Activated B cell treated with CpG ODN at 0.5 μM for 24 hours (primary cell): ENCODE measurements at regions not wholly inside any gene's neighbourhood (a gene's known extent, or its start where the extent isn't known, plus 50 kb on each side); places are given as distances from the start of the nearest gene placed in this dataset.

Experiments used
- ATAC-seq: fragments of 200-7000 bp; cut with Tn5 transposase; one replicate; pipeline ENCODE4 v1.10.0; 2021; ENCODE audit warnings: low read depth, mild to moderate bottlenecking, moderate library complexity
- CTCF ChIA-PET: fragments of 350-600 bp; sonication (Branson Sonifier 250); formaldehyde crosslinking; loops from one replicate; lab custom pipeline; 2021; ENCODE audit warnings: antibody characterized with exemption; lab: Charles Lee
- POLR2A ChIA-PET: fragments of 350-600 bp; sonication (Branson Sonifier 250); formaldehyde crosslinking; loops from one replicate; lab custom pipeline; 2021; ENCODE audit warnings: antibody characterized with exemption; lab: Charles Lee
- DNase-seq: peaks from one replicate; pipeline ENCODE4 v3.0.0; 2022
- H3K27ac Mint-ChIP-seq: one replicate; pipeline ENCODE4 v1.8.0; 2020; ENCODE audit warnings: mixed read lengths
- H3K27me3 Mint-ChIP-seq: one replicate; pipeline ENCODE4 v1.8.0; 2021; ENCODE audit warnings: mixed read lengths
- H3K36me3 Mint-ChIP-seq: one replicate; pipeline ENCODE4 v1.8.0; 2021; ENCODE audit warnings: low read depth, mixed read lengths
- H3K4me1 Mint-ChIP-seq: one replicate; pipeline ENCODE4 v1.8.0; 2021; ENCODE audit warnings: mixed read lengths
- H3K4me3 Mint-ChIP-seq: one replicate; pipeline ENCODE4 v1.8.0; 2020; ENCODE audit warnings: mild to moderate bottlenecking, mixed read lengths
- H3K9me3 Mint-ChIP-seq: one replicate; pipeline ENCODE4 v1.8.0; 2020; ENCODE audit warnings: mixed read lengths
- CTCF ChIP-seq: fragments of 200-600 bp; IDR thresholded peaks from one replicate; pipeline ENCODE4 v1.8.0; 2022; ENCODE audit warnings: antibody characterized with exemption, mild to moderate bottlenecking
- intact Hi-C: fragments of 100-400 bp; cut with micrococcal nuclease; formaldehyde crosslinking; loops from one replicate; pipeline ENCODE4 v1.15.1; 2024

DNA sequence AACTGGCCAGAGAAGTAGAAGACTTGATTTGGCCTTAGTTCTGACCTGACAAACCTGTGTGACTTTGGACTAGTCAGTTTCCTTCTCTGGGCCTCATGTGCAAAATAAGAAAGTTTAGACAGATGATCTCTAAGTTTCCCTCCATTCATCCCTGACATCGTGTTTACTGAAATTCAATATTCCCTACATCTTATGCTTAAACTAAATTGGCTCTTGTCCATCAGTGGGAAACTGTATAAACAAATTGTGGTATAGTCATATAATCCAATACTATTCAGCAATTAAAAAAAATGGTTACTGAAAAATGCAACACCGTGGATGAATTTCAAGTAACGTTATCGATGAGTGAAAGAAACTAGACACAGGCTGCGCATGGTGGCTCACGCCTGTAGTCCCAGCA is 64.4 kb upstream of the HRH1 start:
- Mint-ChIP-seq H3K9me3 (no peaks in the 10 kb centered on the region), H3K4me3 (no peak overlapping the region), H3K4me1 (no peaks in the 10 kb centered on the region), H3K36me3 (no peaks in the 10 kb centered on the region), H3K27me3 (peaks cover 2% of the 10 kb centered on the region), H3K27ac (no peak overlapping the region)
- intact Hi-C loops, result no loop called here
- ChIA-PET CTCF (no interaction called here), POLR2A (no interaction called here)
- ATAC-seq (no peak), DNase-seq (no peak)
- TF ChIP-seq CTCF, result no peak

DNA sequence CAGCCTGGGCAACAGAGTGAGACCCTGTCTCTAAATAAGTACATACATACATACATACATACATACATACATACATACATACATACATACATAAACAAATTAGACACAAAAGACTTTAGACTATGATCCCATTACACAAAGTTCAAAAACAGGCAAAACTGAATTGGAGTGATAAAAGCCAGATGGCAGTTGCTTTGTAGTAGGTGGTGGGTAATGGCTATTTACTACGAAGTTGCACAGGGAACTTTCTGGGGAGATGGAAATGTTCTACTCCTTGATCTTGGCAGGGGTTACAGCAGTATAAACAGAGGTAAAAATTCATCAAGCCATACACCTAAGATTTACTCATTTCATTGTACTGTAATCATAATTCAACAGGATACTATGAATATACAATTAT is 63.7 kb upstream of the HRH1 start:
- intact Hi-C loops, result no loop called here
- no peak overlapping the region for H3K27ac Mint-ChIP-seq
- no peak overlapping the region for H3K4me3 Mint-ChIP-seq
- ATAC-seq, result no peak
- ChIA-PET POLR2A (no interaction called here), CTCF (no interaction called here)
- H3K36me3 Mint-ChIP-seq, result no peaks in the 10 kb centered on the region
- no peaks in the 10 kb centered on the region for H3K9me3 Mint-ChIP-seq
- H3K27me3 Mint-ChIP-seq, result no peaks in the 10 kb centered on the region
- DNase-seq, result no peak
- H3K4me1 Mint-ChIP-seq, result no peaks in the 10 kb centered on the region
- no peak for TF ChIP-seq CTCF

GRCh38 chr3:11091088-11091590 is 63.2 kb upstream of the HRH1 start:
- DNase-seq (no peak), ATAC-seq (no peak)
- Mint-ChIP-seq H3K4me1 (peaks cover 2% of the 10 kb centered on the region), H3K9me3 (no peaks in the 10 kb centered on the region), H3K4me3 (no peak overlapping the region), H3K27me3 (no peaks in the 10 kb centered on the region), H3K36me3 (no peaks in the 10 kb centered on the region), H3K27ac (no peak overlapping the region)
- TF ChIP-seq CTCF, result no peak
- CTCF ChIA-PET, result no interaction called here
- intact Hi-C loops, result no loop called here
- POLR2A ChIA-PET, result no interaction called here

DNA sequence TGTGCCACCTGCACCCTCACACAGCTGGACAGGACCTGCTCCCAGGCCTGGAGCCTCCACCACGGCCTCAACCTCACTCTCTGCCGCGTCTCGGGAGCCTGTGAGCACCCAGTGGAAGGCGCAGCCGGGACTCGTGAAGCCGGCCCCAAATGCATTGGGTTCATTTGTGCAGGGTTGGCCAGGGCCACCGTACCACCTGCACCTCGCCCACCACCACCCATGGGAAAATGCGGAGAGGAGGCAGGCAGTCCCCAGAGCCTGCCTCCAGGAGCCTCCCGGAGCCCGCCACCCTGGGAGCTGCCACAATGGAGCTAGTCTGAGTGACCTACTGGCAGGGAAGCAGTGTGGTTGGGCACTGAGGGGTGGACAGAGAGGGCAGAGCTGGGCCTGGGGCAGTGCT is 62.5 kb upstream of the HRH1 start:
- ATAC-seq (no peak), DNase-seq (no peak)
- H3K27me3 Mint-ChIP-seq, result no peaks in the 10 kb centered on the region
- peaks cover 5% of the 10 kb centered on the region for H3K4me1 Mint-ChIP-seq
- POLR2A ChIA-PET, result no interaction called here
- CTCF ChIA-PET, result no interaction called here
- intact Hi-C loops, result no loop called here
- H3K36me3 Mint-ChIP-seq, result no peaks in the 10 kb centered on the region
- no peak overlapping the region for H3K4me3 Mint-ChIP-seq
- H3K9me3 Mint-ChIP-seq, result no peaks in the 10 kb centered on the region
- no peak overlapping the region for H3K27ac Mint-ChIP-seq
- no peak for TF ChIP-seq CTCF

GRCh38 chr3:11093823-11094340 is 60.4 kb upstream of the HRH1 start:
- ATAC-seq, result no peak
- H3K27ac Mint-ChIP-seq, result no peak overlapping the region
- CTCF ChIA-PET, result no interaction called here

More at GRCh38 chr3:11093823-11094340, 60.4 kb upstream of the HRH1 start:
- intact Hi-C loops, result no loop called here
- no peak for DNase-seq
- peaks cover 5% of the 10 kb centered on the region for H3K4me1 Mint-ChIP-seq
- POLR2A ChIA-PET, result no interaction called here
- no peaks in the 10 kb centered on the region for H3K36me3 Mint-ChIP-seq
- no peaks in the 10 kb centered on the region for H3K27me3 Mint-ChIP-seq
- H3K4me3 Mint-ChIP-seq, result no peak overlapping the region
- H3K9me3 Mint-ChIP-seq, result no peaks in the 10 kb centered on the region
- no peak for TF ChIP-seq CTCF
